ENCODE measurements at regions not wholly inside any gene's neighbourhood (a gene's known extent, or its start where the extent isn't known, plus 50 kb on each side); places are given as distances from the start of the nearest gene placed in this dataset.

- TF ChIP-seq, protein P1, sequence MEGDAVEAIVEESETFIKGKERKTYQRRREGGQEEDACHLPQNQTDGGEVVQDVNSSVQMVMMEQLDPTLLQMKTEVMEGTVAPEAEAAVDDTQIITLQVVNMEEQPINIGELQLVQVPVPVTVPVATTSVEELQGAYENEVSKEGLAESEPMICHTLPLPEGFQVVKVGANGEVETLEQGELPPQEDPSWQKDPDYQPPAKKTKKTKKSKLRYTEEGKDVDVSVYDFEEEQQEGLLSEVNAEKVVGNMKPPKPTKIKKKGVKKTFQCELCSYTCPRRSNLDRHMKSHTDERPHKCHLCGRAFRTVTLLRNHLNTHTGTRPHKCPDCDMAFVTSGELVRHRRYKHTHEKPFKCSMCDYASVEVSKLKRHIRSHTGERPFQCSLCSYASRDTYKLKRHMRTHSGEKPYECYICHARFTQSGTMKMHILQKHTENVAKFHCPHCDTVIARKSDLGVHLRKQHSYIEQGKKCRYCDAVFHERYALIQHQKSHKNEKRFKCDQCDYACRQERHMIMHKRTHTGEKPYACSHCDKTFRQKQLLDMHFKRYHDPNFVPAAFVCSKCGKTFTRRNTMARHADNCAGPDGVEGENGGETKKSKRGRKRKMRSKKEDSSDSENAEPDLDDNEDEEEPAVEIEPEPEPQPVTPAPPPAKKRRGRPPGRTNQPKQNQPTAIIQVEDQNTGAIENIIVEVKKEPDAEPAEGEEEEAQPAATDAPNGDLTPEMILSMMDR (IDR thresholded peaks at IDR 0.05; ENCODE audit: borderline replicate concordance, insufficient read depth, low read depth, low read length), result no peak
- no peak overlapping the region for H3K4me3 ChIP-seq (ENCODE audit: low read depth, low read length)
These were observed 230.9 kb upstream of the MAGI2 start for GRCh38 chr7:79684384-79684783.

GRCh38 chr7:79683916-79684315 lies 230.4 kb upstream of the MAGI2 start:
- no peak overlapping the region for H3K4me3 ChIP-seq (ENCODE audit: low read depth, low read length)
- TF ChIP-seq, protein P1 (IDR thresholded peaks at IDR 0.05; ENCODE audit: borderline replicate concordance, insufficient read depth, low read depth, low read length), result no peak

- TF ChIP-seq, protein P1 (IDR thresholded peaks at IDR 0.05; ENCODE audit: borderline replicate concordance, insufficient read depth, low read depth, low read length), result no peak
These were observed 229.9 kb upstream of the MAGI2 start for GRCh38 chr7:79683185-79683890.

DNA sequence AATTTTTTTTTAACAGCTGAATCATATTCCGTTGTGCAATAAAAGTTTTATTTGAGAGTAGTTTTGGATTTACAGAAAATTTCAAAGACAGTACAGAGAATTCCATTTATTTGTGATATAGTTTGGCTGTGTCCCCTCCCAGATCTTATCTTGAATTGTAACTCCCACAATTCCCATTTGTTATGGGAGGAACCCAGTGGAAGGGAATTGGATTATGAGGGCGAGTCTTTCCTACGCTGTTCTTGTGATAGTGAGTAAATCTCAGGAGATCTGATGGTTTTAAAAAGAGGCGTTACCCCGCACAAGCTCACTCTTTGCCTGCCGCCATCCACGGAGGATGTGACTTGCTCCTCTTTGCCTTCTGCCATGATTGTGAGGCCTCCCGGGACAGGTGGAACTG lies 228.0 kb upstream of the MAGI2 start:
- TF ChIP-seq, protein P1 (IDR thresholded peaks at IDR 0.05; ENCODE audit: borderline replicate concordance, insufficient read depth, low read depth, low read length), result no peak
- no peak overlapping the region for H3K4me3 ChIP-seq (ENCODE audit: low read depth, low read length)

More at GRCh38 chr7:79683185-79683890, 229.9 kb upstream of the MAGI2 start:
- H3K4me3 ChIP-seq (ENCODE audit: low read depth, low read length), result no peak overlapping the region

GRCh38 chr7:79673969-79674368 lies 220.5 kb upstream of the MAGI2 start:
- no peak overlapping the region for H3K4me3 ChIP-seq (ENCODE audit: low read depth, low read length)
- TF ChIP-seq, protein P1 (IDR thresholded peaks at IDR 0.05; ENCODE audit: borderline replicate concordance, insufficient read depth, low read depth, low read length), result no peak

DNA sequence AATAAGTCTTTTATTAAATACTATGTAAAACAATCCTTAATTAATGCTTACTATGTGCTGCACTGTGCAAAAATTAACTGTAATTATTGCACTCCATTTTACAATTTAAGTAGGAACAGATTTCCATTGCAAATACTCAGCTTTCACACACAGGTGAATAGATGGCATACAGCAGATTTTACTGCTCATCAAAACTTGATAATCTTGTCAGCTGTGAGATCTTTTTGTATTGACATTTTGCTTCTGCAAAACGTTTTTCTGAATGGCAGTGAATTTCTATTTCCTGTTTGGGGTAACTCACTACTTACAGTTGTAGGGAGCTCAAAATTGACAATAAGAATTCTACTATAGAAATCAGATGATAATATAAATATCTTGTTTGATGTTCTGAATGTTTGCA lies 220.0 kb upstream of the MAGI2 start:
- TF ChIP-seq, protein P1 (IDR thresholded peaks at IDR 0.05; ENCODE audit: borderline replicate concordance, insufficient read depth, low read depth, low read length), result no peak
- H3K4me3 ChIP-seq (ENCODE audit: low read depth, low read length), result no peak overlapping the region

DNA sequence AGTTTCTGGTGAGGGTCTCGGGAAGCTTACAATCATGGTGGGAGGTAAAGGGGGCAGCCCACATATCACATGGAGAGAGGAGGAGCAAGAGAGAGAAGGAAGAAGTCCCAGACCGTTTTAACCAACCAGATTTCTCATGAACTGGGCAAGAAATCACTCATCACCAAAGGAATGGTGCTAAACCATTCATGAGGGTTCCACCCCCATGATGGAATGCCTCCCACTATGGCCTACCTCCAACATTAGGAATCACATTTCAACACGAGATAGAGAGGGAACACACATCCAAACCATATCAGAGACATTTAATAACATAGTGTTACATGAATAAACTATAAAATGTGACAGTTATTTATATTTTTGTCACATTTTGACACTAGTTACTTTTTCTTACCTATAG lies 214.8 kb upstream of the MAGI2 start:
- TF ChIP-seq, protein P1 (IDR thresholded peaks at IDR 0.05; ENCODE audit: borderline replicate concordance, insufficient read depth, low read depth, low read length), result no peak

More for the DNA sequence above, 214.8 kb upstream of the MAGI2 start:
- H3K4me3 ChIP-seq (ENCODE audit: low read depth, low read length), result no peak overlapping the region
